Suprapubic skin (tissue), 4 donors: ENCODE measurements at regions not wholly inside any gene's neighbourhood (a gene's known extent, or its start where the extent isn't known, plus 50 kb on each side); places are given as distances from the start of the nearest gene placed in this dataset.

Experiments used
- DNase-seq, 2 donors: peaks; one replicate each; pipeline ENCODE4 v3.0.0-alpha.2; 2019; ENCODE audit warnings: low spot score in 2 of 2
- H3K27ac ChIP-seq: fragments of 200-600 bp; sonication (generic); one replicate; pipeline ENCODE4 v1.5.1; 2019
- H3K27me3 ChIP-seq: fragments of 200-600 bp; sonication (generic); one replicate; pipeline ENCODE4 v1.5.1; 2019
- H3K36me3 ChIP-seq: fragments of 200-600 bp; sonication (generic); one replicate; pipeline ENCODE4 v1.5.1; 2019
- H3K4me1 ChIP-seq: fragments of 200-600 bp; sonication (generic); one replicate; pipeline ENCODE4 v1.5.1; 2019
- H3K4me3 ChIP-seq: fragments of 200-600 bp; sonication (generic); one replicate; pipeline ENCODE4 v1.5.1; 2019; ENCODE audit warnings: mild to moderate bottlenecking
- H3K9me3 ChIP-seq: fragments of 200-600 bp; sonication (generic); one replicate; pipeline ENCODE4 v1.5.1; 2019
- CTCF ChIP-seq, 2 donors: fragments of 200-600 bp in 1 of 2; fragments of 450-650 bp in 1 of 2; sonication (generic) in 1 of 2; IDR thresholded peaks; one replicate each; pipeline ENCODE4 v1.5.1; 2016 to 2019; ENCODE audit warnings: antibody characterized with exemption in 2 of 2, mild to moderate bottlenecking in 1 of 2, moderate library complexity in 1 of 2
- EP300 ChIP-seq: sonication (generic); formaldehyde crosslinking; IDR thresholded peaks from one replicate; pipeline ENCODE4 v1.6.1; 2017; ENCODE audit warnings: antibody characterized with exemption
- POLR2A ChIP-seq, 2 donors: fragments of 450-650 bp; IDR thresholded peaks; one replicate each; pipeline ENCODE4 v1.6.1; 2017; ENCODE audit warnings: antibody characterized with exemption in 2 of 2, mild to moderate bottlenecking in 2 of 2, moderate library complexity in 2 of 2
- POLR2AphosphoS5 ChIP-seq, 3 donors: sonication (generic); formaldehyde crosslinking; IDR thresholded peaks; one replicate each; pipeline ENCODE4 v1.6.1; 2017; ENCODE audit warnings: antibody characterized with exemption in 3 of 3
- WGBS: methylation state at CpG from one replicate; pipeline ENCODE4 v1.1.5; 2018; 5-methylcytosine and 5-hydroxymethylcytosine counted together

GRCh38 chr3:40713795-40714194, 189.0 kb downstream of the ZNF621 start:
- H3K27ac ChIP-seq: no peak overlapping the region
- no peaks in the 10 kb centered on the region for H3K36me3 ChIP-seq
- 74% methylated on average over 6 of the region's 6 CpGs for WGBS
- H3K9me3 ChIP-seq: no peaks in the 10 kb centered on the region
- DNase-seq: no peak
- H3K27me3 ChIP-seq: no peaks in the 10 kb centered on the region
- H3K4me1 ChIP-seq: no peaks in the 10 kb centered on the region
- no peak overlapping the region for H3K4me3 ChIP-seq
- TF ChIP-seq POLR2A (IDR thresholded peaks at IDR 0.05): no peak
- no peak for TF ChIP-seq POLR2AphosphoS5 (IDR thresholded peaks at IDR 0.05)
- no peak for TF ChIP-seq CTCF (IDR thresholded peaks at IDR 0.05)
- TF ChIP-seq EP300: no peak

- Histone ChIP-seq H3K27ac (no peak overlapping the region), H3K36me3 (no peaks in the 10 kb centered on the region), H3K9me3 (no peaks in the 10 kb centered on the region), H3K4me1 (peaks cover under 1% of the 10 kb centered on the region), H3K27me3 (no peaks in the 10 kb centered on the region), H3K4me3 (no peak overlapping the region)
- TF ChIP-seq POLR2A (IDR thresholded peaks at IDR 0.05): no peak
- no peak for TF ChIP-seq POLR2AphosphoS5 (IDR thresholded peaks at IDR 0.05)
- no peak for TF ChIP-seq CTCF (IDR thresholded peaks at IDR 0.05)
- no peak for TF ChIP-seq EP300
- DNase-seq: no peak
- 59% methylated on average over 10 of the region's 10 CpGs for WGBS
These were observed 190.1 kb downstream of the ZNF621 start for GRCh38 chr3:40714771-40715345.

GRCh38 chr3:40715551-40715950, 190.8 kb downstream of the ZNF621 start:
- DNase-seq: no peak
- no peaks in the 10 kb centered on the region for H3K36me3 ChIP-seq
- H3K9me3 ChIP-seq: no peaks in the 10 kb centered on the region
- H3K4me3 ChIP-seq: no peak overlapping the region
- H3K27me3 ChIP-seq: no peaks in the 10 kb centered on the region
- no peak for TF ChIP-seq POLR2A (IDR thresholded peaks at IDR 0.05)
- TF ChIP-seq CTCF (IDR thresholded peaks at IDR 0.05): no peak
- no peak for TF ChIP-seq EP300
- TF ChIP-seq POLR2AphosphoS5 (IDR thresholded peaks at IDR 0.05): no peak
- no peak overlapping the region for H3K27ac ChIP-seq
- H3K4me1 ChIP-seq: peaks cover 3% of the 10 kb centered on the region

- DNase-seq: no peak
- Histone ChIP-seq H3K36me3 (no peaks in the 10 kb centered on the region), H3K27ac (no peak overlapping the region), H3K4me3 (no peak overlapping the region), H3K27me3 (no peaks in the 10 kb centered on the region), H3K4me1 (peaks cover 3% of the 10 kb centered on the region), H3K9me3 (no peaks in the 10 kb centered on the region)
- 83% methylated on average over 1 of the region's 1 CpG for WGBS
- no peak for TF ChIP-seq POLR2A (IDR thresholded peaks at IDR 0.05)
- no peak for TF ChIP-seq EP300
- no peak for TF ChIP-seq CTCF (IDR thresholded peaks at IDR 0.05)
- no peak for TF ChIP-seq POLR2AphosphoS5 (IDR thresholded peaks at IDR 0.05)
These were observed 192.7 kb downstream of the ZNF621 start for GRCh38 chr3:40717471-40717870.

GRCh38 chr3:40718209-40718608, 193.4 kb downstream of the ZNF621 start:
- TF ChIP-seq CTCF (IDR thresholded peaks at IDR 0.05) (no peak), POLR2A (IDR thresholded peaks at IDR 0.05) (no peak), POLR2AphosphoS5 (IDR thresholded peaks at IDR 0.05) (no peak), EP300 (no peak)
- 67% methylated on average over 1 of the region's 1 CpG for WGBS
- DNase-seq: no peak

More at GRCh38 chr3:40718209-40718608, 193.4 kb downstream of the ZNF621 start:
- no peak overlapping the region for H3K27ac ChIP-seq
- H3K4me1 ChIP-seq: peaks cover 3% of the 10 kb centered on the region
- H3K4me3 ChIP-seq: no peak overlapping the region
- H3K36me3 ChIP-seq: no peaks in the 10 kb centered on the region
- no peaks in the 10 kb centered on the region for H3K27me3 ChIP-seq
- H3K9me3 ChIP-seq: no peaks in the 10 kb centered on the region
